A549 (cell line): ENCODE measurements at regions not wholly inside any gene's neighbourhood (a gene's known extent, or its start where the extent isn't known, plus 50 kb on each side); places are given as distances from the start of the nearest gene placed in this dataset.

Experiments
- CHD2 ChIP-seq: fragments of 150-350 bp; IDR thresholded peaks from 2 replicates; pipeline ENCODE4 v1.6.1; 2014; ENCODE audit warnings: low read length; ENCODE audit not compliant: partially characterized antibody
- CTCF ChIP-seq: fragments of >200 bp; sonication (Bioruptor Twin); formaldehyde crosslinking; IDR thresholded peaks from 3 replicates; pipeline ENCODE4 v1.5.1; 2016
- MAFK ChIP-seq: fragments of 450-650 bp; IDR thresholded peaks from 2 replicates; pipeline ENCODE4 v1.6.1; 2014; ENCODE audit not compliant: partially characterized antibody
- MYC ChIP-seq: IDR thresholded peaks from 2 replicates; pipeline ENCODE4 v1.6.1; 2012; ENCODE audit warnings: mild to moderate bottlenecking, inconsistent platforms, low read length, improper control_type of control experiment, borderline replicate concordance
- NPAS2 ChIP-seq: fragments of 250-450 bp; sonication (Bioruptor Pico); IDR thresholded peaks from 2 replicates; pipeline ENCODE4 v1.8.0; 2022; ENCODE audit warnings: mild to moderate bottlenecking, moderate library complexity, borderline replicate concordance
- POLR2A ChIP-seq: IDR thresholded peaks from 2 replicates; pipeline ENCODE4 v1.6.1; 2012; ENCODE audit warnings: mild to moderate bottlenecking, low read length
- RAD21 ChIP-seq, 2 experiments: fragments of >200 bp in 1 of 2; sonication (Bioruptor Twin) in 1 of 2; formaldehyde crosslinking in 1 of 2; IDR thresholded peaks in 1 of 2; conservative IDR thresholded peaks in 1 of 2; 2 replicates in 1 of 2; 3 replicates in 1 of 2; pipeline ENCODE4 v1.6.1; 2012 to 2018; ENCODE audit warnings: inconsistent platforms in 1 of 2
- REST ChIP-seq: fragments of 200-600 bp; sonication (generic); IDR thresholded peaks from 2 replicates; pipeline ENCODE4 v1.6.1; 2016; ENCODE audit warnings: antibody characterized with exemption, mild to moderate bottlenecking, moderate library complexity
- RFX5 ChIP-seq: fragments of 450-650 bp; IDR thresholded peaks from 2 replicates; pipeline ENCODE4 v1.7.1; 2014; ENCODE audit warnings: antibody characterized with exemption, mild to moderate bottlenecking, moderate library complexity
- SMC3 ChIP-seq: fragments of >200 bp; sonication (Bioruptor Twin); formaldehyde crosslinking; IDR thresholded peaks from 3 replicates; pipeline ENCODE4 v1.6.1; 2018; ENCODE audit warnings: inconsistent platforms
- USF2 ChIP-seq: fragments of 450-650 bp; IDR thresholded peaks from 2 replicates; pipeline ENCODE4 v1.6.1; 2014; ENCODE audit warnings: antibody characterized with exemption

GRCh38 chr17:5913032-5913531, 157.1 kb upstream of the WSCD1 start:
- TF ChIP-seq RFX5 (no peak), SMC3 (no peak), CTCF (no peak), POLR2A (no peak), CHD2 (no peak), NPAS2 (CRISPR knock-in tag) (no peak), MAFK (no peak), RAD21 (conservative IDR thresholded peaks at IDR 0.05 in 1 of 2, IDR thresholded peaks at IDR 0.05 in 1 of 2) (no peak), USF2 (no peak), REST (no peak), MYC (no peak)
